Endothelial cell (in vitro differentiated cells): ENCODE measurements at regions not wholly inside any gene's neighbourhood (a gene's known extent, or its start where the extent isn't known, plus 50 kb on each side); places are given as distances from the start of the nearest gene placed in this dataset.

Experiments used
- DNase-seq: peaks from one replicate; pipeline ENCODE4 v3.0.0; 2021; ENCODE audit warnings: low spot score
- H3K27ac Mint-ChIP-seq: one replicate; pipeline ENCODE4 v1.8.0; 2021; ENCODE audit warnings: mixed read lengths, inconsistent platforms; ENCODE audit not compliant: unreplicated experiment
- H3K27me3 Mint-ChIP-seq: one replicate; pipeline ENCODE4 v1.8.0; 2021; ENCODE audit warnings: mild to moderate bottlenecking, moderate library complexity, mixed read lengths, inconsistent platforms; ENCODE audit not compliant: unreplicated experiment
- H3K36me3 Mint-ChIP-seq: one replicate; pipeline ENCODE4 v1.8.0; 2021; ENCODE audit warnings: mild to moderate bottlenecking, low read depth, mixed read lengths, inconsistent platforms; ENCODE audit not compliant: unreplicated experiment
- H3K4me1 Mint-ChIP-seq: one replicate; pipeline ENCODE4 v1.8.0; 2021; ENCODE audit warnings: mild to moderate bottlenecking, mixed read lengths, inconsistent platforms; ENCODE audit not compliant: unreplicated experiment
- H3K4me3 Mint-ChIP-seq: one replicate; pipeline ENCODE4 v1.8.0; 2021; ENCODE audit warnings: mild to moderate bottlenecking, mixed read lengths, inconsistent platforms; ENCODE audit not compliant: unreplicated experiment
- H3K9me3 Mint-ChIP-seq: one replicate; pipeline ENCODE4 v1.8.0; 2021; ENCODE audit warnings: mixed read lengths, inconsistent platforms; ENCODE audit not compliant: unreplicated experiment
- CTCF ChIP-seq: fragments of 200-600 bp; sonication (generic); IDR thresholded peaks from one replicate; pipeline ENCODE4 v1.5.0; 2021; ENCODE audit warnings: antibody characterized with exemption; ENCODE audit not compliant: unreplicated experiment

GRCh38 chr21:28703861-28704260, 288.8 kb downstream of the LTN1 start:
- DNase-seq: no peak
- TF ChIP-seq CTCF: no peak
- no peaks in the 10 kb centered on the region for H3K9me3 Mint-ChIP-seq
- H3K36me3 Mint-ChIP-seq: no peaks in the 10 kb centered on the region
- H3K4me3 Mint-ChIP-seq: no peak overlapping the region
- H3K27me3 Mint-ChIP-seq: no peaks in the 10 kb centered on the region
- H3K27ac Mint-ChIP-seq: no peak overlapping the region
- no peaks in the 10 kb centered on the region for H3K4me1 Mint-ChIP-seq

DNA sequence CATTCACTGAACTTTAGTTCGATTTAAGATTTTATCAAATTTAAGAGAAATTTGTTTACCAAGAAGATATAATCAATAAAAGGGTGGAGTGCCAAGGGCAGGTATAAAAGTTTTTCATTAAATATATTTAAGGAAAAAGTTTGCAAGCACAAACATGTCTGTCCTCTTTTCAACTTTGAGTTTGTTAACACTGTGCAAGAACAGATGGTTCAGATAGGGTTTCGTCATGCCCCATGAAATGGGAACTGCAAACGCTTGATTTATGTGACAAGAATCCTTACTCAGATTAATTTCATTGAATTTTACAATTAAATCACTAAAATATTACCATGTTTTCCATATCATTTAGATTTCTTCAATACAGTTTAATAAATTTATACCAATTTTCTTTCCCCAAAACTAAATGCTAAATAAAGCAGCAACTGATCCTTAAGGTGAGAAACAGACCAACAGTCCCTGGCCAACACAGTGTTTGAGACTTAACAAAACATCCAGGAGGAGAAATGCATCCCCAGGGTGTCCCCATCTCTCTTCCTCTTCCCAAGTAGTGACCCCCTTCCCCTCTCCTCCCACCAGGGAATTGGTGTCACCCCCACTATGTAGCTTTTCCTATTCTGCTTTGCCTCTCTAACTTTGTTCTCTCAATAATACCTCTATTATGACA, 292.9 kb downstream of the LTN1 start:
- no peaks in the 10 kb centered on the region for H3K27me3 Mint-ChIP-seq
- H3K4me3 Mint-ChIP-seq: no peak overlapping the region
- no peak for DNase-seq
- H3K36me3 Mint-ChIP-seq: no peaks in the 10 kb centered on the region
- TF ChIP-seq CTCF: no peak
- H3K27ac Mint-ChIP-seq: no peak overlapping the region
- no peaks in the 10 kb centered on the region for H3K9me3 Mint-ChIP-seq
- H3K4me1 Mint-ChIP-seq: no peaks in the 10 kb centered on the region

GRCh38 chr21:28699186-28699585, 293.5 kb downstream of the LTN1 start:
- Mint-ChIP-seq H3K4me1 (no peaks in the 10 kb centered on the region), H3K27me3 (no peaks in the 10 kb centered on the region), H3K4me3 (no peak overlapping the region), H3K36me3 (no peaks in the 10 kb centered on the region), H3K27ac (no peak overlapping the region), H3K9me3 (no peaks in the 10 kb centered on the region)
- no peak for DNase-seq
- no peak for TF ChIP-seq CTCF

- Mint-ChIP-seq H3K27ac (no peak overlapping the region), H3K27me3 (no peaks in the 10 kb centered on the region), H3K4me1 (no peaks in the 10 kb centered on the region), H3K9me3 (no peaks in the 10 kb centered on the region), H3K36me3 (no peaks in the 10 kb centered on the region), H3K4me3 (no peak overlapping the region)
- no peak for TF ChIP-seq CTCF
- no peak for DNase-seq
These were observed 295.8 kb downstream of the LTN1 start for GRCh38 chr21:28696844-28697410.

DNA sequence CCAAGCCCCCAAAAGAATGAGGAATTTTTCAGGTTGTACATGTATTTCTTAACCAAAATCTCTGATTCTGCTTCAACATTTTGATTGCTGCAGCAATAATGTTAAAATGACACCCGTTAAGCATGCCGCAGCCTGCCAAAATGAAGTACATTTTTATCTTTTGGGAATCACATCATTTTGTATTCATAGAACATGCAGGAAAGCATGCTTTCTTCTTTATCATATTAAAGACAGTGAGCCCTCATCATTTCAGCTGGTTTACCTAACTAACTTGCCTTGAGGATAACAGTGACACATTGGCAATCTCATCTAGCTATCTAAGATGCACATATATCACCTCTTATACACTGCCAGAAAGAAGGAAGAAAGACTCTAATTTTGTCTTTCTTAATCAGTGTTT, 299.2 kb downstream of the LTN1 start:
- Mint-ChIP-seq H3K27me3 (no peaks in the 10 kb centered on the region), H3K9me3 (no peaks in the 10 kb centered on the region), H3K4me1 (no peaks in the 10 kb centered on the region), H3K36me3 (no peaks in the 10 kb centered on the region), H3K27ac (no peak overlapping the region), H3K4me3 (no peak overlapping the region)
- no peak for DNase-seq
- TF ChIP-seq CTCF: no peak
